GM21786 (cell line): ENCODE measurements at regions not wholly inside any gene's neighbourhood (a gene's known extent, or its start where the extent isn't known, plus 50 kb on each side); places are given as distances from the start of the nearest gene placed in this dataset.
"Not testable (repeated sequence)": the region's sequence is repeated elsewhere in the genome, so short reads cannot be mapped to it uniquely, and the experiment has no call there.

Source experiments
- ATAC-seq: cut with Tn5 transposase; IDR thresholded peaks from one replicate; pipeline ENCODE4 v1.9.1; 2021; ENCODE audit not compliant: unreplicated experiment

DNA sequence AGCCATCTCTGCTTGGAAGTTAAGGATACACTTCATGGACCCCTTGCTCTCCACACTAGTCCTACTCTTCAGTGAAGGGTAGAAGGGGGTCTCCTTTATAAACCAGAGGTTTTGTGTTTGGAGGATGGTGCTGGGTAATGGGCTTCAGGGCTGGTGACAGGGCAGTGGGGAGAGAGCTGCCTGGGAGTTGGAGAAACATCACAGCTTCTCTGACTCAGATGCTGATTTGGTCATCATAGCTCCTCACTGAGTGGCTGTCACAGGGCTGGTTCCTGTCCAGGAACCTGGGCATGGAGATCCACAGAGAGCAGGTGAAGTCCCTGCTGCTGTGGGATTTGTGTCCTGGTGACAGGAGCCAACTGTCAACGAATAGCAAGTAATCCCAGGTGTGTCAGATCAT lies 333.9 kb upstream of the ATP10A start:
- ATAC-seq = no peak

DNA sequence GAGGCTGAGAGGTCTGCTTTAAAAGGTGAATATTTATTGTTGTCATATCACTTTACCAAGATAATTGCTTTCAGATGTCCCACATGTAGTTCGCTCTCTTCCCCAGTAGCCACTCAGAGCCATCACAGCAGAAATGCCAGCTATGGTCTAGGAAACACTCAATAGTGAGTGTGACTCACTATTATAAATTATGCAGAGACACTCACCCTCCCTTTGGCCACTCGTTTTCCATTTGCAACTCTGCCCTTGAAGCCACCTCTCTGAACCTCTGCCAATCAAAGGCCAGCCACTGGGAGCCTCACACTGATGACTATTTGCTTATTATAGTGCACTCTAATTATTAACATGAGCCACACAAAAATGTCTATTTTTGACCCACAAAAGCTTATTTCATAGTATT lies 328.1 kb upstream of the ATP10A start:
- no peak for ATAC-seq

DNA sequence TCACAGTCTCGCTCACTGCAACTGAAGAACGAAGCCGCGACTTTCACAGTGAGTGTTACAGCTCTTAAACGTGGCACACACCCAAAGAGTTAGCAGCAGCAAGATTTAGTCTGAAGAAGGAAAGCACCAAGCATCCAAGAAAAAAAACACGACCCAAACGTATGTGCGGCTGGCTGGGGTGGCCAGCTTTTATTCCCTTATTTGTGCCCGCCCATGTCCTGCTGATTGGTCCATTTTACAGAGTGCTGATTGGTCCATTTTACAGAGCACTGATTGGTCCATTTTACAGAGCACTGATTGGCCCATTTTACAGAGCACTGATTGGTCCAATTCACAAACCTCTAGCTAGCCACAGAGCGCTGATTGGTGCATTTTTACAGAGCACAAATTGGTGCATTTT lies 323.0 kb upstream of the ATP10A start:
- not testable (repeated sequence) for ATAC-seq

DNA sequence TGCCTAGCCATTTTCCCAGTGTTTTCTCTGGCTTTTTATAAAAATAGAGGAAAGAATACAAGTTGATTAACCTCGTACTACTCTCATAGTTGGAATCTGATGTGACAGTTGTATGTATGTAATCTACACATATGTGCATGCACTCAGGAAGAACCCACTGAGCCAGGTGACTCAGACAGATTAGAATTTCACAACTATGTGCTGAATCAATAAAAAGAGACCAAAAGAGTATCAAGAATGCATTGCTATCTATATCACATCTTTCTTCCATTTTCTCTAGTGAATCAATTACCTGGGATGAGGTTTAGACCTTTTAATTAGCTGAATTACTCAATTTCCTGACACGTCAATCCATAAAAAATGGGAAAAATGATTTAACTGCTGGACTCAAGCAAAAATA lies 319.3 kb upstream of the ATP10A start:
- no peak for ATAC-seq

DNA sequence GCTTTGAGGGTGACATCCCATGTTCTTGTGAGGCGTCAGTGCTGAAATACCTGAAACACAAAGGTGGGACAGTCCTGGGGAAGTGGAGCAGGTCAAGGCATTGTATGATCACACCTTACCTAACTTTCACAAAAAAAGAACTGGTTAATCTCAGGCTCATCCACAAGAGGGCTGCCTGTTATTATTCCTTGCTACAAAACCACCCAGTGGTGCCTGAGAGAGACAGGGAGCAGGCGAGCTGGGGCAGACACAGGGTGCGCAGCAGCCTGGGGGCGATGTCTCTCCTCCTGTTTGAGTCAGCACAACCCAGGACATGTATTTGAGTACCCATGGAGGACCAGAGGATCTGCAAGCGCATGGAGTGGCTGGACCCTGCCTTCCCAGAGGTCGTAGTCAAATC lies 316.8 kb upstream of the ATP10A start:
- no peak for ATAC-seq

DNA sequence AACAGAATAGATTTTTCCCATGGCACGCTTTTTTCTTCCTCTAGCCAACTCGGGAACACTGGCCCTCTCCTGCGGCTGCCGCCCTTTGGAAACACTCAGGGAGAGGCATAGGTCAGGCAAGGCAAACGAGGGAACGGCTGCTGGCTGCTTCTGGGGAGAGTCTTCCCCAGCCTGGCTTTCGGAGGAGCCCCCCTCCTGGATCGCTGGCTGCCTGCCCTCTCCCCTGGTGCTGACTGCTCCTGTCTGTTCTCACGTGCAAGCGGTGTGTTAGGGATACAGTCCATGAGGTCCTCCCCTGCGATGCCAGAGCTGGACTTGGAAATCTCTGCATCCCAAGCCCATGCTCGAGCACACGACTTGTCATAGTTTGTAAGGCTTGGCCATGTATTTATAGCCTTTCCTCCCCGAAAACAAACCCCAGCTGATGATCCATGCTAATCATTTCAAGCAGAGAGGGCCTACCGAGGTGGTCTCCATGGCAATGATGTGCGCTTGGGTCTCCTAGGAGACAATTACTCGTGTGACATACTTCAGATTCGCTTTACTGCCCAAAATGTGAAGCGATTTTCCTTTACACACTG lies 315.6 kb upstream of the ATP10A start:
- ATAC-seq = no peak

DNA sequence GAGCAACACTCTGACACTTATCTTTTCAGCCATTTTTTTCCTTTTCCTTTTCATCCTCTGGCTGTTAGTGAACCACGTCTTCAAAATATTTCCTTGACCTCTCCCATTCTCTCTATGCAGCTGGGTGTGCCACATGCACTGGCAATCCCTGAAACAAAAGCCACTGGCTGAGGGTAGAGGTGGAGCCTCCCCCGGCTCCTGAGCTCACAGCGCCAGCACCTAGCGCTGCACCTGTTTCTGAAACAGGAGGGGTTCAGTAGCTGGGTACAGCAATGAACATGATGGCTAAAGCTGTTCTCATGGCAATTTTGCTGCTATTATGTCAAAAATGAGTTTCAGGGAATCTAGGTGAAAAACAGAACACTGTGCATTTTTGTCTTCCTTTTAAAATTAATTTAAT lies 314.7 kb upstream of the ATP10A start:
- no peak for ATAC-seq

DNA sequence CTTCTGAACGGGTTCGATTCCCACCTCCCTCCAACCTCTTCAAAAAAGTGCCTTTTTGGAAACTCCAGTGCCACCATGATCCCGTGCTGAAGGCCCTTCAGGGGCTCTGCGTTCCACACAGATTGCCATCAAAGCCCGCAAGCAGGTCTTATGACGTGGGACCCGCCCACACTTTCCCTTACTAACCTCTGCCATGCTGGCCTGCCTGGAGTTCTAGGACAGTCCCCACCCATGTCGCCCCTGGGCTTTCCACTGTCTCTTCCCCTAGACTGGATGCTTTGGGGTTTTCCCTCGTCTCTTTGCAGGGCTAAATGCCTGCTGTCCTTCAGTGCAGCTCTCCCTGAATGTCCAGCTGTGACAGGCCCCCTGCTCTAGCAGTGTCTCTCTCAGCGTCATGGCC lies 313.7 kb upstream of the ATP10A start:
- ATAC-seq = no peak

DNA sequence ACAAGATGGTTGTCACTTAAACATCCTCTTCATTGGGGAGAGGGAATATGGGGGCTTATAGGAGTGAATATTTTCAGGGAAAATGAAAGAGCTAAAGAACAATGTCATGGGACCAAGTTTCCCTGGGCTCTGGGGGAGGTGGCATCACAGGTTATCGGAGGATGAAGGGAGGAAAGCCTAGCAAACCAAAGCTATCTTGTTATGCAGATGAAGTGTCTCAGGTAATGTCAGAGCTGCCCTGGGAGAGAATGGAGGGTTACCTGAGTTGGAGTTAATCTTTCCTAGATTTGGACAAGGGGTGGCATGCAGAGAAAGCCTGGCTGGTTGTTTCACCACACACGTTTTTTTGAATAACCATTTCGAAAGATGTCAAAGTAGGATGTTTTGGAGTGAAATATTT lies 308.1 kb upstream of the ATP10A start:
- ATAC-seq = no peak

DNA sequence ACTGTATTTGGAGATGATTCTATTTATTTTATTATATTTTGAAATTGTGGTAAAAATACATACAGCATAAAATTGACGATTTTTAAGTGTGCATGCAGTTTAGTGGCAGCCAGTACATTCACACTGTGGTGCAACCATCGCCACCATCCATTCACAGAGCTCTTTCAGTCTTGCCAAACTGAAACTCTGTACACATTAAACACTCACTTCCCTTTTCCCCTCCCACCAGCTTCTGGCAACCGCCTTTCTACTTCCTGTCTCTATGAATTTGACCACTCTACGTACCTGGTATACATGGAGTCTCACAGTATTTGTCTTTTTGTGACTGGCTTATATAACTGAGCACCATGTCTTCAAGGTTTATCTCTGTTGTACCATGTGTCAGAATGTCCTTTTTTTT lies 303.3 kb upstream of the ATP10A start:
- ATAC-seq = no peak

DNA sequence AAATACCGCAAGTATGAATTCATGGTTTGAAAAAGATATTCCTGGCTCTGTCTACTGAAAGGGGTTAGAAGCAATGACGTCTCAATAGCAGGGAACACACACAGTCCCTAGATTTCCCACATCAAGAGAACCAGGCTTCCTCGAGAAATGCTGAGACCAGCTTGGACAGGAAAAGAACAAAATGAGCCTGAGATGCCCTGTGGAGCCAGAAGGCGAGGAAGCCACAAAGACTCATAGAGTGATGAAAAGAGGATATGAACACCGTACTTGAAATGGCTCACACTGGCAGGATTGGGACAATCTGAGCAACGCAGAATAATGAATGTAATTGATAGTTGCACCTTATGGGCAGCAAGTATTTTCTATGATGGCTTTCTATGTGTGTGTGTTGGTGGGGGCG lies 302.4 kb upstream of the ATP10A start:
- no peak for ATAC-seq

DNA sequence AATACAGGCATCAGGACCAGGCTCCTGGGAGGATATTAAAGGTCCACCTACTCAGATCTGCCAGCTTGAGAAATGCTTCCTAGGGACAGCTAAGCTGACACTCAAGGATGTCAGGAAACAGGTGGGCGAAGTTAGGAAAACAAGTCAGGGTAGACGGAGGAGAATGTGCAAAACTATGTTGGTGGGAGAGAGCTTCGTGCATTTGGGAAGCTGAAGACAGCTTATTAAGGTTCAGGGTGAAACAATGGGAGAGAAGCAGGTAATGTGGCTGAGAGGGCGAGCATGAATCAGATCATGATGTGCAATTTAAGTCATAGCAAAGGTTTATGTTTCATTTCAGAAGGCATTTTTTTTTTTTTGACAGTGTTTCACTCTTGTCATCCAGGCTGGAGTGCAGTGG lies 297.2 kb upstream of the ATP10A start:
- no peak for ATAC-seq

DNA sequence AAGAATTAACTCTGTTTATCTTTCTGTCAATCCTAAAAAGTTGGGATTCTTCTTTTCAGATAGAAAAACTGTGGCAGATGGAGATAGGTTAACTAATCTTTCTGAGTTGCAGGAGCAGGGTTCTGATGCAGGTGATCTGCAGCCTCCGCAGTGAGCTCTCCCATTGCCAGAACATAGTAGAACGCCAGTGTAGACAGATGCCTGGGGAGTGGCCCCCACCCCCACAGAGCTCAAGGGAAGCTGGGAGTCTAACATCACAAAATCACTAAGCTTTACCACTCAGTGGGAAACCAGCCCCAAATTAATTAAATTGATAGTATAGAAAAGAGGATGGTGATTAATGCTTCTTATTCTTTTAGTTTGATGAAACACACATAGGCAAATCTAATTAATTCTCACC lies 295.0 kb upstream of the ATP10A start:
- no peak for ATAC-seq

DNA sequence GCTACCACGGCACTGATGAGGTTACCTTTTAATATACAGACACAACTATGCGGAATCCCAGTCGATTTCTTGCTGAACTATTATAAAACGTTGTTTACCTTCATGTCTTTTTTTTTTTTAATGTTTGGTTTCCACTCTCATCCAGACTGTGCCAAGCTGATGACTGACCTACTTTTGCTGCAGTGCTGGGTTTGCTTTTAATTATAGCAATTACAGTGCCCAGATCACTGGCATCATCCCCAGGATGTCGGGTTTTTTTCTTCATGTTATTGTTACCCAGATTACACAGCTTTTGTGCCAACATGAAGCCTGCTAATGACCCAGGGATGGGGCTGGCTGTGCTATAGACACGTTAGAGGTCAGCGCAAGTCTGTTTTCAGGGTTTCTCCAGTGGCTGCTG lies 294.0 kb upstream of the ATP10A start:
- ATAC-seq = no peak

DNA sequence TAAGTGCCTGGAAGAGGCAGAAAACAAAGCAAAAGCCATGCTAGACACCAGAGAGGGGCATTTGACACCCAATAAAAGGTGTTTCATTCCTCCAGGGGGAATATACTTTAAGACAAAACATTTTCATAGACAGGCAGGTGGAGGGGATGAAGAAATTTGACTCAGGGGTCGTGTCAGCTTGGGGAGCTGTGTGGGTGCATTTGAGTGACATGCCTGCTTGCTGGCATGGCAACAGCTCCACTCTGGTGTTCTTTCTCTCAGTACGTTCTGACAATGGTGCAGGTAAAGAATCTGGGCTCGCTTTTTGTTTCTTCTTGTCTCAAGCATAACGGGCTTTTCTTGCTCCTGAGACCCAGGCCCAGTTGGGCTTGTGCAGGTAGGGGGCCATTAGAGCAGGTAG lies 292.9 kb upstream of the ATP10A start:
- no peak for ATAC-seq

DNA sequence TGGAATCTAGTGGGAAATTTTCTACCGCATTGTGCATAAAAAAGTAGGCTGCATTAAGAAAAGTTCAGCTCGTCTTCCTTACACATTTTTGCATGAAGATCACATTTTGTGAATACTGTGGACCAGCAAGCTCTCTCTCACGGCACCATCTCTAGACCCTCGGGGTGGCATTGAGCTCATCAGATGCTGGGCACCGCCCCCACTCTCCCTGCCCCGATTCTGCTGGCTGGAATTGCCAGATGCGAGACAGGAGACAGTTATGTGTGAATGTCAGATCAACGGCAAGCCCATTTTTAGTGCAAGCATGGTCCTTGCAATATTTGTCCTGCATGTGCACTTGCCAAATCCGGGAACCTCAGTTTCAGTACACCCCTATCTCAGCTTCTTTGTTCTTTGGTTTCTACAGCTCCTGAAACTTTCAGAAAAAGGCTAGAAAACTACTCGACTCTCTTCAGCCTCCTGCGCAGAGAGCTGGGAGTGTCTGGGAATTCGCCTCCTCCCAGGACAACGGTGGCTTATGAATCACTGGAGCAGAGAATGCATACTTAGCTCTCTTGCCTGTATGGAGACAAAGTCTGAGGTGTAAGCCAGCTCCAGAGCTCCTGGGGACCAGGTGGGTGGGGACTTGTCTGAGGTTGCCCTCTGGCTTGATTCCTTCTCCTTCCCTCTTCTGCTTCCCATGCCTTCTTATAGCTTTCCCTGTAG lies 285.2 kb upstream of the ATP10A start:
- no peak for ATAC-seq

DNA sequence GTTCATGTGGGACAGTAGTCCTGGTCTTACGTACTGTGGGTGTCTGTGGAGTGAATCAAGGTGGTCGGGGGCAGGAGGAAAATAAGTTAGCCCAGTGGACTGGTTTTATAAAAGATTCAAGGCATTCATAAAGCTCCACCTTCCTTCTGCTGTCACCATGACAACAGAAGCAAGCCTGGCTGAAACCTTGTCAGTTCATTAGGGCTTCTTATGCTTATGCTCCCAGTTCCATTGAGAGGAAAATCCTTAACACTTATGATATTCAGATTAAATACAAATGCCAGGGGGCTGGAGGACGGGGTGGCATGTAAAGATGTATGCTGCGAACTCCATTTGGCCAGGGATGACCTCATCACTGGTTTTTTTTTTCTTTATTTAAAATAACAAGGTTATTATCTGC lies 283.1 kb upstream of the ATP10A start:
- no peak for ATAC-seq

DNA sequence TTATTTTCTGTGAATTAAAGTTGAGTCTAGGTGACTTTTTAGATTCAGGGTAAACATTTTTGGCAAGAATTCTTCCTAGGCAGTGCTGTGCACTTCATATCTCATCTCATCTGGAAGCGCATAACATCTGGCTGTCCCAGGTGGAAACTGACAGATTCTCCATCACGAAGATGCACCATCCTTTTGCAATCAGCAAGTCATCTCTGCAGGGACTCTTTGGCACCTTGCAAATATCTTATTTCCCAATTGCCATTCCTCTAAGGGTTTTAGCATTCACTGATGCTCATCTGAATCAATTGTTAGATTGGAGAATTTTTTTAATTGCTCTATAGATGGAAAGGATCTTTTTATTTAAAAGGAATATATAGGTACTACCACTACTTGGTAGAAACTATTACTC lies 282.7 kb upstream of the ATP10A start:
- no peak for ATAC-seq

DNA sequence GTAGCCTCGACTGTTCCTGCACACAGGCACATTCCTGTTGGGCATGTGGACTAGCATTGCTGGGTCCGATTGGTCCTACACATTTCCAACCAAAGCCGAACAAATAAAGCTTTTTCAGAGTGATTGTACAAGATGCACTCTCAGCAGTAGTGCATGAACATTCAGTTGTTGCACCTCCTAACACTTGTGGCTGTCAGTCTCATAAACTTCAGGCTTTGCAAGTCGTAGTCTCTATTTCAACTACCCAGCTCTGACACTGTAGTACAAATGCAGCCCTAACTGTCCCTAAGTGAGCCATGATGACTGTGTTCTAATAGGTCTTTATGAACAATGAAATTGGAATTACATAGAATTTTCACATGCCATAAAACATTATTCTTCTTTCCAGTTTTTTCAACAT lies 281.7 kb upstream of the ATP10A start:
- ATAC-seq = no peak

DNA sequence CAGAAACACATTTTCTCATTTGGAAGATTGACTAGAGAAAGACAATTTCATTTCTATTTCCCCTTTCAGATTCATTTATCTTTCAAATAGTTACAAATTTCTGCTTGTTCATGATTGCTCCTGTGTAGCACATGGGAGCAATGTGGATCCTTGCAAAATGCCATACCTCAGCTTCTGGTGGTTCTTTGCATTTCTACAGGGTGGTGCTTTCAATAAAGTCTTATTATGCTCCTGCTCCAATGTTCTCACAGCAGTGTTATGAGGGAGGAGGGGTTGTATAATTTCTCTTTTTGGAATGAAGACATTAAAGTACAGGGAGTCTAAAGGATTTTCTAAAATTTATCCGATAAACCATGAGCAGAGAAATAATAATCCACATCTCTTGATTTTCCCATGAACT lies 280.1 kb upstream of the ATP10A start:
- no peak for ATAC-seq

DNA sequence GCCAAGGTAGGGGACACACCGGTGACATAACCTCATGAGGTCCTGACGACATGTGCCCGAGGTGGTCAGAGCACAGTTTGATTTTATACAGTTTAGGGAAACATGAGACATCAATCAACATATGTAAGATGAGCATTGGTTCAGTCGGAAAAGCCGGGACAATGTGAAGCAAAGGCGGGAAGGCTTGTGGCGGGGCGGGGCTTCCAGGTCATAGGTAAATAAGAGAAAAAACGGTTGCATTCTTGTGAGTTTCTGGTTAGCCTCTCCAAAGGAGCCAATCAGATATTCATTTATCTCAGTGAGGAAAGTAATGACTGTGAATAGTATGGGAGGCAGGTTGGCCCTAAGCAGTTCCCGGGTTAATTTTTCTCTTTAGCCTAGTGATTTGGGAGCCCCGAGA lies 271.7 kb upstream of the ATP10A start:
- no peak for ATAC-seq

DNA sequence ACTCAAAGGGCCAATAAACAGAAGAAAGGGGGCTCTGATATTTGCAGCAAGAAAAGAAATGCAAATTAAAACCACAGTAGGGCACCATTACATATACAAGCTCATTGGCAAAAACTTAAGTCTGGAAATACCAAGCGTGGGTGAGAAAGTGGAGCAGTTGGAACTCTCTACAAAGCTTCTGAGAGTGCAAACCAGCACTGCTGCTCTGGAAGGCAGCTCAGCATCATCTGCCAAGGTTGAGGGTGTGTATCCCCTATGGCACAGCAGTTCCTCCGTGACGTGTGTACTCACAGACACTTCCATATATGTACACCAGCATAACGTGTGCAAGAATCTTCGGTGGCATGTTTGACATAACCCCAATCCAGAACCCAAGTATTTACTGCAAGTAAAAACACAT lies 271.0 kb upstream of the ATP10A start:
- no peak for ATAC-seq

DNA sequence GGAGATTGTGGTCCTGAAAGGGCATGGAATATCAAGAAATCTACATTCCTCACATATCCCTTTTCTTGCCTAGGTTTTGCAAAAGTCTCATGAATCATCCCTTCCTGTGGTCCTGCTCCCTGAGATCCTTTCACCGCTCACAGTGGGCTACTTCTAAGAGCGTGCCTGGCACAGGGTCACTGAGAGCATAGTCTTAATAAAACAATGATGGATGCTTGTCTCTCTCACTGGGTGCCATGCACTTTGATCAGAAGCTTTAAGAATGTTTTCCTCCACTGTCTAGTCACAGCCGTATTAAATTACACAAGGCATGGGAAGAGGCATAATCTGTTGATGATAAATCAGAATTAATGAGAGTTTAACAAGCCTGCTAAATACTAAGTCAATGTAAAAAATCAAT lies 269.7 kb upstream of the ATP10A start:
- ATAC-seq = no peak
